Tibial artery (tissue), 4 donors: ENCODE measurements at regions not wholly inside any gene's neighbourhood (a gene's known extent, or its start where the extent isn't known, plus 50 kb on each side); places are given as distances from the start of the nearest gene placed in this dataset.
"Not testable (repeated sequence)": the region's sequence is repeated elsewhere in the genome, so short reads cannot be mapped to it uniquely, and the experiment has no call there.

Source experiments
- DNase-seq, 2 donors: peaks; one replicate each; pipeline ENCODE4 v3.0.0-alpha.2; 2019
- H3K27ac ChIP-seq, 2 donors: fragments of 200-600 bp; sonication (generic) in 1 of 2; 1 replicate in 1 of 2; 2 replicates in 1 of 2; pipeline ENCODE4 v1.5.1; 2018 to 2019; ENCODE audit warnings: mild to moderate bottlenecking in 1 of 2
- H3K27me3 ChIP-seq, 2 donors: fragments of 200-600 bp; sonication (generic) in 1 of 2; one replicate each; pipeline versions ENCODE4 v1.5.1 to v1.6.0; 2016 to 2019
- H3K36me3 ChIP-seq, 3 donors: fragments of 200-600 bp; sonication (generic) in 2 of 3; one replicate each; pipeline ENCODE4 v1.5.1; 2016 to 2019; ENCODE audit warnings: mild to moderate bottlenecking in 2 of 3
- H3K4me1 ChIP-seq, 4 donors: fragments of 200-600 bp; sonication (generic) in 2 of 4; 1 replicate in 3 of 4; 2 replicates in 1 of 4; pipeline ENCODE4 v1.5.1; 2016 to 2019
- H3K4me3 ChIP-seq, 2 donors: fragments of 200-600 bp; sonication (generic) in 1 of 2; 1 replicate in 1 of 2; 2 replicates in 1 of 2; pipeline ENCODE4 v1.5.1; 2018 to 2019; ENCODE audit warnings: mild to moderate bottlenecking in 2 of 2
- H3K9me3 ChIP-seq, 3 donors: fragments of 200-600 bp; sonication (generic) in 1 of 3; one replicate each; pipeline ENCODE4 v1.5.1; 2016 to 2019
- CTCF ChIP-seq, 2 experiments: fragments of 200-600 bp in 1 of 2; fragments of 450-650 bp in 1 of 2; IDR thresholded peaks; one replicate each; pipeline ENCODE4 v1.5.1; 2017 to 2019; ENCODE audit warnings: antibody characterized with exemption in 2 of 2, mild to moderate bottlenecking in 1 of 2, moderate library complexity in 1 of 2
- intact Hi-C: fragments of 100-400 bp; cut with DNase I; formaldehyde crosslinking; loops from one replicate; pipeline ENCODE4 v1.15.0; 2023; ENCODE audit warnings: low total_unique reads

- intact Hi-C loops: no loop called here
- H3K27ac ChIP-seq: no peak overlapping the region
Observed at GRCh38 chr17:34011599-34011998, 243.5 kb upstream of the CCL2 start.

GRCh38 chr17:34012709-34013375 is 242.2 kb upstream of the CCL2 start:
- Histone ChIP-seq H3K4me1 (no peaks in the 10 kb centered on the region), H3K27me3 (no peaks in the 10 kb centered on the region), H3K4me3 (no peak overlapping the region), H3K27ac (no peak overlapping the region), H3K36me3 (no peaks in the 10 kb centered on the region), H3K9me3 (no peaks in the 10 kb centered on the region)
- TF ChIP-seq CTCF (IDR thresholded peaks at IDR 0.05): no peak
- no peak for DNase-seq
- intact Hi-C loops: no loop called here

More at GRCh38 chr17:34011599-34011998, 243.5 kb upstream of the CCL2 start:
- Histone ChIP-seq H3K27me3 (no peaks in the 10 kb centered on the region), H3K4me1 (no peaks in the 10 kb centered on the region), H3K9me3 (no peaks in the 10 kb centered on the region), H3K4me3 (no peak overlapping the region), H3K36me3 (no peaks in the 10 kb centered on the region)
- TF ChIP-seq CTCF (IDR thresholded peaks at IDR 0.05): no peak
- DNase-seq: no peak

GRCh38 chr17:34015253-34015652 is 239.8 kb upstream of the CCL2 start:
- no peak for TF ChIP-seq CTCF (IDR thresholded peaks at IDR 0.05)
- DNase-seq: no peak
- Histone ChIP-seq H3K27ac (no peak overlapping the region), H3K4me1 (no peaks in the 10 kb centered on the region), H3K36me3 (no peaks in the 10 kb centered on the region), H3K27me3 (no peaks in the 10 kb centered on the region), H3K4me3 (no peak overlapping the region), H3K9me3 (no peaks in the 10 kb centered on the region)
- intact Hi-C loops: no loop called here

GRCh38 chr17:34024386-34024785 is 230.7 kb upstream of the CCL2 start:
- Histone ChIP-seq H3K36me3 (no peaks in the 10 kb centered on the region), H3K4me1 (no peaks in the 10 kb centered on the region), H3K9me3 (no peaks in the 10 kb centered on the region), H3K27me3 (no peaks in the 10 kb centered on the region), H3K27ac (no peak overlapping the region), H3K4me3 (no peak overlapping the region)
- intact Hi-C loops: no loop called here
- no peak for TF ChIP-seq CTCF (IDR thresholded peaks at IDR 0.05)
- no peak for DNase-seq

GRCh38 chr17:34024806-34025551 is 230.1 kb upstream of the CCL2 start:
- no peaks in the 10 kb centered on the region for H3K36me3 ChIP-seq
- H3K27me3 ChIP-seq: no peaks in the 10 kb centered on the region
- H3K9me3 ChIP-seq: no peaks in the 10 kb centered on the region
- TF ChIP-seq CTCF (IDR thresholded peaks at IDR 0.05): no peak
- H3K4me1 ChIP-seq: no peaks in the 10 kb centered on the region
- intact Hi-C loops: no loop called here
- H3K27ac ChIP-seq: no peak overlapping the region
- no peak overlapping the region for H3K4me3 ChIP-seq
- no peak for DNase-seq

- H3K36me3 ChIP-seq, H3K27me3 ChIP-seq, H3K4me1 ChIP-seq, H3K9me3 ChIP-seq, intact Hi-C loops, H3K4me3 ChIP-seq, DNase-seq, H3K27ac ChIP-seq: not testable (repeated sequence)
Observed at GRCh38 chr17:34030601-34031000, 224.5 kb upstream of the CCL2 start.

GRCh38 chr17:34032305-34032704 is 222.8 kb upstream of the CCL2 start:
- H3K9me3 ChIP-seq, H3K4me1 ChIP-seq, H3K27ac ChIP-seq, H3K36me3 ChIP-seq, H3K4me3 ChIP-seq, DNase-seq, intact Hi-C loops, H3K27me3 ChIP-seq: not testable (repeated sequence)

- intact Hi-C loops: loop anchor here (5.0 kb wide), 1 partner anchor 396 kb away; no protein-coding TSS in a partner anchor
- H3K27ac ChIP-seq, H3K27me3 ChIP-seq, H3K36me3 ChIP-seq, H3K4me1 ChIP-seq, H3K9me3 ChIP-seq, H3K4me3 ChIP-seq, DNase-seq: not testable (repeated sequence)
Observed at GRCh38 chr17:34038786-34039185, 216.3 kb upstream of the CCL2 start.

GRCh38 chr17:34039213-34039612 is 215.9 kb upstream of the CCL2 start:
- H3K36me3 ChIP-seq, H3K4me1 ChIP-seq, H3K4me3 ChIP-seq, DNase-seq, H3K9me3 ChIP-seq, H3K27ac ChIP-seq, H3K27me3 ChIP-seq: not testable (repeated sequence)
- intact Hi-C loops: loop anchor here (5.0 kb wide), 1 partner anchor 397 kb away; no protein-coding TSS in a partner anchor
